Eye (tissue), 1 donor: ENCODE measurements at regions not wholly inside any gene's neighbourhood (a gene's known extent, or its start where the extent isn't known, plus 50 kb on each side); places are given as distances from the start of the nearest gene placed in this dataset.
"Not testable (repeated sequence)": the region's sequence is repeated elsewhere in the genome, so short reads cannot be mapped to it uniquely, and the experiment has no call there.

Experiments
- DNase-seq: peaks from one replicate; pipeline ENCODE4 v3.0.0-alpha.2; 2015

DNA sequence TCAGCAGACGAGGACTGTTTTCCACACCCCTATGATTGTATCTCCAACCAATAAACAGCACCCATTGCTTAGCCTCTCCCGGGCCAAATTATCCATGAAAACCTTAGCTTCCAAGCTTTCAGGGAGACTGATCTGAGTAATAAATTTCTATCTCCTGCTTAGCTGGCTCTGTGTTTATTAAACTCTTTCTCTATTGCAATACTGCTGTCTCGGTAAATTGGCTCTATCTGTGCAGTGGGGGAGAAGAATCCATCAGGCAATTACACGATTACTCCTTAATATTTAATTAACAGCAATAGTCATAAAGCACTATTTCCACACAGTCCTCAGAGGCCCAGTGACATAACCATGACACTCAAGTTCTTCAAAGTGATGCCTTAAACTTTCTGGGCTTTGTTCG is 1122.8 kb downstream of the TYW1 start:
- DNase-seq, result no peak

DNA sequence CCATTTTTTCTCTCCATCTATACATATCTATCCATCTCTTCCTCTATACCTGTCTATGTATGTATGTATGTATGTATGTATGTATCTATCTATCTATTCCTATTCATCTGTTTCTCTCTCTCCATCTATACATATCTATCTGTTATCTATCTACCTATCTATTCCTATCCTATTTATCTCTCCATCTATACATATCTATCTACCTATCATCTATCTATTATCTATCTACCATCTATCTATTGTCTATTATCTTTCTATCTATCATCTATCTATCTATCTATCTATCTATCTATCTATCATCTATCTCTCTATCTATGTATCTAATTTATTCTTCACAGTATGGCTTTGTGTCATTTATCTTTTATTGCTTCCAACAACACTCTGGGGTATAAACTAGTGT is 1124.4 kb downstream of the TYW1 start:
- DNase-seq, result no peak

DNA sequence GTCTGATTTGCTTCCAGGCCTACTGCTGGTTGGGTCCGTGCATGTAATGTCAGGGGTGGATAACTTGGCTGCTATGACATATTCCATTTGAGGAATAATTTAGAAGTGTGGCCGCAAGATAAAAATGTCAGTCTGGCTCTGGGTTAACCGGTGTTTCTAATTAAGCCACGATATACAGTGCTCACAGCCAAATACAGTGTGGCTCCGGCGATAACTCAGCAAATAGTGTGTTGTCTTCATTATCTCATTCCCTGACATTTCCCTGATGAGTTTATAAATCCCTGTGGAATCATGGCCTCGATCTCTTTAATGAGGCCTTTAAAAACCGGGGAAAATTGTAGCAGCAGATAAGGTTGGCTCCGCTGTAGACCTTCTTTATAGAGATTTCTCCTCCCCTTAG is 1125.0 kb downstream of the TYW1 start:
- no peak for DNase-seq

DNA sequence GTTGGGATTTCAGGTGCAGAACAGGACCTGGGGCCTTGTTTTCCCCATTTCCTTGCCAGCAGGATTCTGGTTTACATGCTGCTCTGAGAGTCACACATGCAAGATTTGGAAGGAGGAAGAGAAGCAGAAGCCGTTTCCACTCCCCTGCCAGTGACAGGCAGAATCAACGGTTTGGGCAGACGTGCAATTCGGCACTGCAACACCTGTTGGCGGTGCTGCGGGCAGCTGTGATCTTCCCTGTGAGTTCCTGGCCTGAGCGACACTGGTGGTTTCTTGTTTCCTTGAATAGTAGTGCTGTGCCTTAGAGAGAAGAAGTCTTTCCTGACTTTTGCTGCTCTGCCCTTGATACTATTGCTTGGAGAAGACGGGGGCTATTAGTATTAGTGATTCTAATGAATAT is 1126.2 kb downstream of the TYW1 start:
- no peak for DNase-seq

DNA sequence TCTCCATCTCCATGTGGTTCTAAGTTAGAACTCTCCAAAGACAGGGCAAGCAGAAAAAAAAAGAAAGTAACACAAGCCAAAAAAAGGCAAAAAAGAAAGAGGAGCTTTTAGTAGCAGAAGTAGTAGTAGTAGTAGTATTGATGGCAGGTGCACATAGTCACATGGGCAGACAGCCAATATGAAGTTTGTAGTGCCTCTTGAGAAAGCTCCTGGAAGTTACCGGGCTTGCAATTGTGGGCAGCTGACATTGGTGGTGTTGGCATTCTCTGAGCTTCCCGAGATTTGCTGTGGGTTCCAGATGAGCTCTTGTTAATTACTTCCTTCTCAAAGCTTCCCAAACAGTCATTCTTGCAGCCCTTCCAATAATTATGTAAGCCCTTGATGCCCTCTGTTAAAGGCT is 1128.5 kb downstream of the TYW1 start:
- no peak for DNase-seq

DNA sequence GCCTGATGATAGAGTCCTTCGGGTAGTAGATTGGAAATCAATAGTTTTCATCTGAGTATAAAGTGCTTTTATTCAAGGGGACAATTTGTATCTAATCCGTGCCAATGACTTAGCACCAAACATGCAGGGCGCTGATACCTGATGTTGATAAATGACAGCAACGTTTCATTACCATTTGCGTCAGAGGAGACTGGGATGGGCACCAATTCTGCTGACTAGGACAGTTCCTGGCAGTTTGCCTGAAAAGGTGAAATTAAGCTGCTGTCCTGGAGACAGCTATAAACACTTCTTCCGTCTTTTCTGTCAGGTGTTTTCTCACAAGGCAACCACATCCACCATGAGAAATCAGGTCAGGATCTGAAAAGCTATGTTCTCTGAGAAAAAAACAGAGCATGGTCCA is 1136.4 kb downstream of the TYW1 start:
- no peak for DNase-seq

DNA sequence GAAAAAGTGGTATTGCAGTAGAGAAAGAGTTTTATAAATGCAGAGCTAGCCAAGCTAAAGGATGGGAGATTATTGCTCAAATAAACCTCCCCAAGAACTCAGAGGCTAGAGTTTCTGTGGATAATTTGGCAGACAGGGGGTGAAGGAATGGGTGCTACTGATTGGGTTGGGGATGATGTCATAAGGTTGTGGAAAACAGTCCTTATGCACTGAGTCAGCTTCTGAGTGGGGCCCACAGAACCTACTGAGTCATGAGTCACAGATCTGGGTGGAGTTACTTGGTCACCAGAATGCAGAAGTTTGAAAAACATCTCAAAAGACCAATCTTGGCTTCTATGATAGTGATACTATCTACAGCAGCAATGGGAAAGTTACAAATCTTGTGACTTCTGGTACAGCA is 1146.7 kb downstream of the TYW1 start:
- DNase-seq, result no peak

DNA sequence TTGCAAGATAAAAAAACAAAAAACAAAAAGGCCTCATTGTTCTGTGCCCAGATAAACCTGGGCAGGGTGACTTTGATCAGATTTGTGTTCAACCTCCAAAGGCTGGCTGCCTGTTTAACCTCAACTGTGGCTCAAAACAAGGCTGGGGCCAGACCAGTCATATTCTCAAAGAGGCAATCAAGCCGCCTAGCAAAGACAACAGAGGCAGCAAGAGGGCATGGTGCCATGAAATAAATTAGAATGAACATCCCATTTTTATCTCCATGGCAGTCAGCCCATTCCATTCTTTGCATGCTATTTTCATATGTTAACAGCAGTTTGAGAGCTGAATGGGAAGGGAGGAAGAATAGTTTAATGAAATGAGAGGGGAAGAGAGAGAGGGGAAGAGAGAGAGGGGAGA is 1150.3 kb downstream of the TYW1 start:
- peak; percentile 14 for DNase-seq

DNA sequence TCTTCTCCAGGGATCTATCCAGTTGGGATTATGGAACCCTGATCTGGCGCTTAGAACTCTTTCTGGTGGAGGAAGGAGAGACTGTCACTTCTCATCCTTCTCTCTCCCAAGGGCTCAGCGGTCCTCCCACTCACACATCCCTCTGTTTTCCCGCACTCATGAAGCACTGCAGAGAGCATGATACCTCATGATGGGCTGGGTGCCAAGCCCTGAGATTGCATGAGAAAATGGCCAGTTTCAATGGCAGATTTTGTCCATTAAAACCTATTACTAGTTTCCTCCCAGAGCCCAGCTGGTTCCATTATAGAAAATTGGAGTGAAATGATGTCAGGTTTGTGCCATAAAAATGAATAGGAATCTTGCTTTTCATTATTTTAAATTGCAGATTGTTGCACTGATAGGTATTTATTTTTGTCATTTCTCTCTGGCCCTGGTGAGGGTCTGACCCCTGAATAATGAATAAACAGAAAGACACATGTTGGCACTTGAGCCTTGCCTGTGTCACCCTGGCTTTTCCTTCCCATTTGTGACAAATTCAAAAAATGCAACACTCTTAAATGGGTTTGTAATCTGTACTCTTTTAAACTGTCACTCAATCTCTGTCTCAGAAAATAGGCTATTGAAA is 1151.1 kb downstream of the TYW1 start:
- no peak for DNase-seq

DNA sequence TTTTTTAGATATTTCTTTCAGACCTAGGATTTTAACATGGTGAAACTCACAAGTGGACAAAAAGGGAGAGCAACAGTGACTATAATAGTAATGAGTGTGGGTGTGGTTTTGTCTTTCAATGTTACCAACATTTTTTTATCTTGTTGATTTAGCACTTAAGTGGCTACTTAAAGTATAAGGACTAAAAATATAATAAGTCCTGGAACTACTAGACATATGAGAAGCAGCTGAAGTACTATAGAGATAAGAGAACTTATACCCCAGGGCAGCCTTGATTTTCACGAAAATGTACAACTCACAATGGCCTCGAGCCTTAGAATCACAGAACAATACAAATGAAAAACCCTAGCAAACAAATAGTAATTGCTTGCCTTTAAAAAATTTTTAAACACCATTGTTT is 1151.8 kb downstream of the TYW1 start:
- no peak for DNase-seq

DNA sequence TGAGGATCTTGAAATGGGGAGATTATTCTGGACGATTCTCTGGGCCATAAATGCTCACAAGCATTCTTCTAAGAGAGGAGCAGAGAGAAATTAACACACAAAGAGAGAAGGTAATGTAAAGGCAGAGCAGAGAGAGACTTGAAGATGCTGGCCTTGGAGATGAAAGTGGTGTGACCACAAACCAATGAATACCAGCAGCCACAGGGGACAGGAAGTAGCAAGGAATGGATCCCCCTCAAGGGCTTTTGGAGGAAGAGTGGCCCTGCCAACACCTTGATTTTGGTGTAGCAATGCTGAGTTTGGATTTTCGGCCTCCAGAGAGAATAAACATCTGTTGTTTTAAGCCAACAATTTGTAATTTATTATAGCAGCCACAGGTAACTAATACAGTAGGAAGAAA is 1155.6 kb downstream of the TYW1 start:
- DNase-seq, result no peak

DNA sequence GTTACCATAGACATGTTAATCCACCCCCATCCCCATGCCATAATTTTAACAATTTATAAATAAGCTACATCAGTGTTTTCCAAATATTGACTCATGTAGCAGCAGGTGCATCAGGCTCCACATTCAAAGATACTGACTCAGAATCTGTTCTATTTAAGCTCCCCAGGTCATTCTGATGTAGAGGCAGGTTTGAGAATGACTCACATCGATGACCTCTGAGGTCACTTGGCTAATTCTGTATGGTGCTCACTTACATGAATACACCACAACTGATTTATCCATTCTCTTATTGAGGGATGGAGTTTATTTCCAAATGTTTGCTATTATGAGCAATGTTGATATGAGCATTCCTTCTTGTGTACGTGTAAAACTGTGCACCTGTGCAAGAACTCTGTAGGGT is 1159.0 kb downstream of the TYW1 start:
- no peak for DNase-seq

DNA sequence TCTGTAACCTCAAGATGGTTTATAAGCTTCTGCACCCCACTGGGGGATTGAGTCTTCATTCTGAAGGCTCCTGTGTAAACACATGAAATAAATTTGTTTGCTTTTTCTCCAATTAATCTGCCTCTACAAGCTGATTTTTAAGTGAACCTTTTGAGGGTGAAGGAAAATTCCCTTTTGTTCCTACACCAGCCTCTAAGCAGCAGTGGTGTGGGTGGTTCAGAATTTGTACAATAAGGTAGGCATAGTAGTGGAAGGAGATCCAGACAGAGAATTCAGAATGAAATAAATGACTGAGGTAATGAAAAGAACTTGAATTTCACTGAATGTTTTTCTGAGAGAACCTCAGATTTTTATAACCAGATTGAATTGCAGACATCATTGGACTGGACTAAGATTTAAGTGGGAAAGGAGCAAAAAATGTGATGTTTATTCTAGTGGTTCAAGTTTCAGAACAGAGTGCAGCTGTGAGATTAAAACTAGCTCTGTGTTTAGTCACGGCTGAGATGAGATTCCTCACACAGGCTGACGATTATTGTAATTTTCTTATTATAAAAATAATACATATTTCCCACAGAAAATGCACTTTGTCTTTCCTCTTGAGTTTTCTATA is 1162.2 kb downstream of the TYW1 start:
- DNase-seq, result no peak

DNA sequence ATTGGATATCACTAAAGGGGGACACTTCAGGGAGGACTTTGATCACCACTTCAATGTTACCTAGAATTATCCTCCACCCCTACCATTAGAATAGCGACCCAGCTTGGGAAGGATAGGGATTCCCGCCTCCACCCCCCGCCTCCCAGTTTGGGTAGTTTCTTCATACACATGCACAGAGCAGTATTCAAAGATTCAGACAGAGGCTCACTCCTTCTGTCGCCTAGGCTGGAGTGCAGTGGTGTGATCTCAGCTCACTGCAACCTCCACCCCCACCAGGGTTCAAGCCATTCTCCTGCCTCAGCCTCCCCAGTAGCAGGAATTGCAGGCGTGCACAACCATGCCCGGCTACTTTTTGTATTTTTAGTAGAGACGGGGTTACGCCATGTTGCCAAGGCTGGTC is 1166.1 kb downstream of the TYW1 start:
- DNase-seq, result no peak

DNA sequence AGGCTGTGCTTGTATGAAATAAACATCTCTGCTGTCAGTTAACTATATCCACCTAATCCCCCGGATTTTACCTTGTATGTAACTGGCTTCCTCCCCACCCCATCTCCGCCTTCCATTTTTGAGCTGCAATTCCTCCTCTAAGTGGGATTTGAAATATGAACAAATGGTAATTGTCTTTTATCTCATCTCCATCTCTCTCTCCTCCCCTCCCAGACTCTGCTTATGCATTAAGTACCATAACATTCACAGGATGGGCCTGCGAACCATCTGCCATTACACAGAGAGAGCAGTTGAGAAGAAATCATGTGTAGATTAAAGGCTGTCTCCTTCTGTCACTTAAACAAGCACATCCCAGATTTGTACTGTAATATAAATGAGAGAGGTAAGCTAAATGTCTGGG is 1169.9 kb downstream of the TYW1 start:
- DNase-seq, result peak; percentile 37

DNA sequence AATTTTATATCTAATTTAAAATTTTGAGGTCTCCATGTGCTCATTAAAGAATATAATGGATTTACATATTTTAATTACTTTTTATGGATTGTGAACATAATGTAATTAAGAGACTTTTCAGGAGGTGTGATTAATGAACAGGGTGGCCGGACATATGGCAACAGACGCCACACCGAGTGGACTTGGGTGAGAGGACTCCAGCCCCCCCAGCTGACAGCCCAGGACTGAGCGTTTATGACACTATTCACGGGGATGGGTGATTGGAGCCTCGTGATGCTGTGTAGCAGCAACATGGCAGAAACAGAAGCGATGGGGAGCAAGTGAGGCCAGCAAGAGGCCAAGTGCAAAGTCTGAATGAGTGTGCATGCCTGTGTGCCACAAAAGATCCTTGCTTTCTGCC is 1176.9 kb downstream of the TYW1 start:
- DNase-seq, result no peak

DNA sequence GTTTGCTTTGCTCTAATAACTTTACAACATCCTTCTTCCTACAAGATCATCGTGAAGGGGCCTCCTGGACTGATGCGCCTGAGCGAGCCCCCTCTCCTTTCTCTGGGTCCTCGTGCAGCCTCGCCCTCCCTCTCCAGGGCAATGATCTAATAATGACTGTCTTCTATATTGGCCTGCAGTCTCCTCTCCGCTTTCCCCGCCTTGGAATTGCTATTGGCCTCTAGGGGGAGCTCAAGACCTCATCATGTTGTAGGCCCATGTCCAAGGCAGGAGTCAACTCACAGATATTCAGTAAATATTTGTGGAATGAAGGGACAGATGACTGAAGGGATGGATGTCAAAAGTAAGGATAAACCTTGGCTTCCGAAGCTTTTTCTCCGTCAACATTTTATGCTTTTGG is 1180.3 kb downstream of the TYW1 start:
- peak; percentile 93 for DNase-seq

DNA sequence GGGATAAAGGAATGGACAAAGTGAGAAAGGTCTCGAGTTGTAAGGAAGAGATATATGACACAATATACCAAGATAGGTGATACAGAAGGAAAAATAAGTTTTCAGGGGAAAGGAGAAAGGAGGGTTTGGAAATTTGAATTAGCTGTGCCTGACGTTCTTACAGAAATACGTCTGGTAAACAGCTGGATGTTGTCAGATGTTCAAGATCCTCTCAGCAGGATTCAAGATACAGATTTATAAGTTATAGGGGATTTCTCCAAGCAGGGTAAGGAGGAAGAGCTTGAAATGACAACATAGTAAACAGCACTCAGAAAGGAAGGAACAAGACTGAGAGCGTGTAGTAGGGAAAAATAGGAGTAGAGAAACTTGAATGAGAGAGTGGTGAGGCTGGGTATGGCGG is 1184.1 kb downstream of the TYW1 start:
- no peak for DNase-seq

DNA sequence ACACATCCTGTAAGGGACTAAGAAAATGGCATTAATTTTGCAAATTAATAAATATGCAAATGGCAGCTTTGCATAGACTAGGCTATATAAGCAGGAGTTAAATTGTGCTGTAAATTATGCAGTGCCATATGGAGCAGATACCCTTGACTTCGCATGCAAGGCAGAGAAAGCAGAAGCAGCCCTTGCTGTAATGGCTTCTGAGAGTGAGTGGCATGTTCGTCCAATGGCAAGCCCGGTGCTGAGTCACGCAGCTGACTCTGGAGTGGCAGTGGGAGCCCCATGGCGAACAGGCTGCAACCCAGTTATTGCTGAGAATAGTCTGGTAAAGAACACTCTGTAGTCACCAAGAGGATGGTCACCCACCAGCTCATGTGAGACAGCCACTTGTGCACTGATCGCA is 1186.5 kb downstream of the TYW1 start:
- no peak for DNase-seq

DNA sequence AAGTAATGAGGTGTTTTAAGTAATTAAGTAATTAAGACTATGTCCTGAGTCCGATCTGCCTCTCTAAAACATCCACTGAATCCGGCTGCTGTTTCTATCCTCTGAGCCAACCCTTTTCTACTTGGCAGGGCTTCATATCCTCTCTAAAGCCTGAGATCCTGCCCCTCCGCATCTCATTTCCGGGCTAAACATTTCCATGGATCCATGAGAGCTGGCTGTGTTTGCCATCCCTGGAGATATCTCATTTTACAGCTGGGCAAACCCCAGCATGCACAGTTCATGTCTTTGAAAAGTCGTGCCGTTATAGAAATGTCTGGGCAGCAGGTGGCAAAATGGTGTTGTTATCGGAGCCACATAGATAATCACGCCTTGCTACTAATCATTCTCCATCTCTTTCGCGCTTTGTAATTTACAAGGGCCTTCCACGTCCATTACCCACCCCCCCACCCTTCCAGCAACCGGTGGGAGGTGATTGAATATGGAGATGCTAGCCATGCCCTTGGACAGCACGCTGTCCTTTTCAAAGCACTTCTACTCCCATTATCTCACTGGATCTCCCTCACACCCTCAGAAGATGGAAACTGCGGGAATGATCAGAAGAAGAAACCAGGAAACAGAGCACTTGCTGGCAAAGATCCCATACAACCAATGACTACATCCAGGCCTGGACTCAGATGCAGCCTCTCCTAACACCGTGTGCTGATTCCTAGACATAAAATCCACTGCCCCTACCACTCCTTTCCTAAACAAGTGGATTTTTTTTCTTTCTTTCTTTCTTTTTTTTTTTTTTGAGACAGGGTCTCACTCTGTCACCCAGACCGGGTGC is 1189.2 kb downstream of the TYW1 start:
- peak; percentile 71 for DNase-seq

DNA sequence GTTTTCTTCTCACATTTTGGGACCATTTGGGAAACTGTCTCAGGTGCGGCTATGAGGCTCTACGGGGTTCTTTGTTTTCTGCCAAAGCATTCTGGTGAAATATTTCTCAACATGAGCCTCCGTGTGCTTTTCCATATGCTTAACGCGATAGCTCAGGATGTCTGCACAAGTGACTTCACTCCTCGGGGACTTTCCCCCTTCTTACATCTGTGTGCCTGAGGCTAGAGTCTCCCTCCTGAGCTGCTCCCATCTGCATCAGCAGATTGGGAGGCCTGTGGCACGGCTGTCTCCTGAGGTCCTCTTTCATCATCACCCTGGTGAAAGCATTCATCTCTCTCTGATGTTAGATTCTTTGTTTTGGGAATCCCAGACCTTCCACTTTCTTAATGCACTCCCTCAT is 1190.9 kb downstream of the TYW1 start:
- peak; percentile 30 for DNase-seq

DNA sequence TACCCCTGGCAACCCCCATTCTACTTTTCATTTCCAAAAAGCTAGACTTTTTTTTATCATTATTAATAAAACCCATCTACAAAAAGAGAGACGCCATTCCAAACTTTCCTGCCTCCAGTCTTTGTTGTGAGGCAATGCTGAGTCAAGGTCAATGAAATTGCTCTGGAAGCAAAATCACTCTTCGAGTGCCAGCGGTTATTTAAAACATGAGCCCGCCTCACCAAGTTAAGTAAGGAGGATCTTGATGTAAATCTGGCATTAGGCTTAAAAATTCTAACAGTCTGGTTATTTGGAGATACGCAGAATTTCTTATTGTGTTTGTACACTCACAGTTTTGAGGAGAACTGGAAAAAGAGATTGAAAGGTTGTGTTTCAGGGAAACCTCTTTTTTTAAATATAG is 1196.3 kb downstream of the TYW1 start:
- DNase-seq, result no peak

DNA sequence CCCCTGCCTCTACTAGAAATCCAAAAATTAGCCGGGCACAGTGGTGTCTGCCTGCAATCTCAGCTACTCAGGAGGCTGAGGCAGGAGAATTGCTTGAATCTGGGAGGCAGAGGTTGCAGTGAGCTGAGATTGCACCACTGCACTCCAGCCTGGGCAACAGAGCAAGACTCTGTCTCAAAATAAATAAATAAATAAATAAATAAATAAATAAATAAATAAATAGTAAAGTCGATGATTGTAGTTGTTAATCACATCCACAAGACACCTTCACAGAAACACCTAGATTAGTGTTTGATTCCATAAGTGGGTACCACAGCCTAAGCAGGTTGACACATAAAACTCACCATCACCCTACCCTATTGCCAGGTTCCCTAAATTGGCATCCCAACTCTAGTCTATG is 1199.0 kb downstream of the TYW1 start:
- not testable (repeated sequence) for DNase-seq

DNA sequence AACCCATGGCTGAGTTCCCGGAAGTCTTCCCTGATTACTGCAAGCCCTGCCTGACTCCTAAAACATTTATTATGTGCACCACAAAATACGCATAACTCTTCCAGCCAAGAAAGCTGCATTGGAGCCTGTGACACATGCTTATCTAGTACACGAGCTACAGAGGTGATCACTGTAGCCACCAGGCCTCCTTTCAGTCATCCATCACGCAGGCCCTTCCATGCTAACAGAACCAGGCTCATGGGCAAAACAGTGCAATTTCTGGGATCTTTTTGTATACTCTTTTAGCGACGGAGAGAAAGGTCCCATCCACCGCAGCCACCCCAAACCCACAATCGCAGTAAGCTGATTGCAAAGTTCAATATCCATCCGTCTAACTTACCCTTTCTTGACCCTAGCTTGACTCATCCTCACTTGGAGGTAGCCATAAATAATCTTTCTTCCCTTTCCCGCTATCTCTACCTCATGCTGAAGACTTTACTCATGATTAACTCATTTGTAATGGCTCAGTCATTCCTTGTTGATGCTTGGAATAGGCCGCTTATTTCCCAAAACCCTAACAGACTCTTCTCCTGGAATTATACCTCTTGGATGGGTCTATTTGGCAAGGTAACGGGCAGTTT is 1203.5 kb downstream of the TYW1 start:
- no peak for DNase-seq
